Peyer's patch (tissue), 4 donors: ENCODE measurements at regions not wholly inside any gene's neighbourhood (a gene's known extent, or its start where the extent isn't known, plus 50 kb on each side); places are given as distances from the start of the nearest gene placed in this dataset.

Experiments used
- CTCF ChIP-seq, 6 experiments: fragments of 450-650 bp in 4 of 6; fragments of 200-600 bp in 2 of 6; sonication (generic) in 1 of 6; IDR thresholded peaks; one replicate each; pipeline ENCODE4 v1.5.1; 2017 to 2019; ENCODE audit warnings: antibody characterized with exemption in 6 of 6, mild to moderate bottlenecking in 3 of 6, moderate library complexity in 1 of 6
- POLR2A ChIP-seq, 2 donors: fragments of 450-650 bp; IDR thresholded peaks; one replicate each; pipeline ENCODE4 v1.5.1; 2017; ENCODE audit warnings: antibody characterized with exemption in 2 of 2, mild to moderate bottlenecking in 2 of 2, moderate library complexity in 2 of 2

DNA sequence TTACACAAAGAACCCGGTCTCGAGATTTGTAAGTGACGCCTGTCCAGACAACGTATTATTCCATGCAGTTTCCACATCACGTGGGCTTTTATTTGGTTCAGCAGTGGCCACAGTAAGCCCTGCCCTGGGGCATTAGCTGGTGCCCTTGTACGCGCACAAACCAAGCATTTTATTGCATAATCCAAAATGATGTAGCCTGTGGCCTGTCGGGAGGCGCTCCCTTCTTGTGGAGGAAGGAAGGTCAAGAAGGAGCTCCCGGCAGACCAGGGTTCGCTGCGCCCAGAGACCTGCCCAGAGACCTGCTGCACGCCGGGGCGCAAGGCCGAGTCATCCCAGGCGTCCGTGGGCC lies 179.6 kb upstream of the ALKAL2 start:
- TF ChIP-seq CTCF (IDR thresholded peaks at IDR 0.05): no peak
- no peak for TF ChIP-seq POLR2A (IDR thresholded peaks at IDR 0.05)
